Coronary artery (tissue), 2 donors: ENCODE measurements at regions not wholly inside any gene's neighbourhood (a gene's known extent, or its start where the extent isn't known, plus 50 kb on each side); places are given as distances from the start of the nearest gene placed in this dataset.

Experiments used
- DNase-seq: peaks from one replicate; pipeline ENCODE4 v3.0.0-alpha.2; 2017; ENCODE audit warnings: low spot score
- H3K27ac ChIP-seq, 2 donors: fragments of 200-600 bp; sonication (generic); one replicate each; pipeline ENCODE4 v1.5.1; 2016 to 2019
- H3K4me3 ChIP-seq: fragments of 200-600 bp; sonication (generic); 2 replicates; pipeline ENCODE4 v1.5.1; 2016; ENCODE audit warnings: mild to moderate bottlenecking, moderate library complexity
- TF ChIP-seq, protein P1 (sequence below): fragments of 200-600 bp; sonication (generic); IDR thresholded peaks from one replicate; pipeline ENCODE4 v1.5.1; 2019; ENCODE audit warnings: antibody characterized with exemption

DNA sequence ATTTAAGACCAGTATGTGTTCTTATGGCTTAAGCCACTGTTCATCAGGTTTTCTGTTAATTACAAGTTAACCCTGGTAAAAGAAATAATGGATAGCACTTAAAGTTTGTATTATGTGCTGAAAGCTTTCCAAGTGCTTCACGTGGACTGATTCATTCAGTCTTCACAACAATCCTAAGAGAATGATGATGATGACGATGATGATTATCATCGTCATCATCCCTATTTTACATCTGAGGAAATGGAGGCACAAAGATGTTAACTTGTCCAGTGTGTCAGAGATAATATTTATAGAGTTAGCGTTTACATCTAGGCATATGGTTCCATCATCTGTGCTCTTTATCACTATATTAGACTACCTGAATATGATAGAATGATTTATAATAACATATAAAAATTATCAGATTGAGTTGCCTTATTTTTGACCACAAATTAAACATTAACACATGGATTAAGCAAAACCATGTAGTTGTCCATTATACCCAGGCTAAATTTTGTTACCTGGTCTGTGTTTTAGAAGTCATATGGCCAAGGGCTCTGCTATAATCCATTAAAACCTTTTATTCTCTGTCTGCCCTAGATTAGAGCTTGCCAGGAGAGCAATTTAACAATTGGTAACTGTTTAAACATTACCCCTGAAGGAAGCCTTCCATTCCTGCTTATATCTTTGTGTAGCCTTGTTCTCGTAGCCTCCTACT, 102.3 kb upstream of the MAP3K1 start:
- no peak for DNase-seq
- H3K4me3 ChIP-seq: no peak overlapping the region
- no peak overlapping the region for H3K27ac ChIP-seq
- TF ChIP-seq, protein P1, sequence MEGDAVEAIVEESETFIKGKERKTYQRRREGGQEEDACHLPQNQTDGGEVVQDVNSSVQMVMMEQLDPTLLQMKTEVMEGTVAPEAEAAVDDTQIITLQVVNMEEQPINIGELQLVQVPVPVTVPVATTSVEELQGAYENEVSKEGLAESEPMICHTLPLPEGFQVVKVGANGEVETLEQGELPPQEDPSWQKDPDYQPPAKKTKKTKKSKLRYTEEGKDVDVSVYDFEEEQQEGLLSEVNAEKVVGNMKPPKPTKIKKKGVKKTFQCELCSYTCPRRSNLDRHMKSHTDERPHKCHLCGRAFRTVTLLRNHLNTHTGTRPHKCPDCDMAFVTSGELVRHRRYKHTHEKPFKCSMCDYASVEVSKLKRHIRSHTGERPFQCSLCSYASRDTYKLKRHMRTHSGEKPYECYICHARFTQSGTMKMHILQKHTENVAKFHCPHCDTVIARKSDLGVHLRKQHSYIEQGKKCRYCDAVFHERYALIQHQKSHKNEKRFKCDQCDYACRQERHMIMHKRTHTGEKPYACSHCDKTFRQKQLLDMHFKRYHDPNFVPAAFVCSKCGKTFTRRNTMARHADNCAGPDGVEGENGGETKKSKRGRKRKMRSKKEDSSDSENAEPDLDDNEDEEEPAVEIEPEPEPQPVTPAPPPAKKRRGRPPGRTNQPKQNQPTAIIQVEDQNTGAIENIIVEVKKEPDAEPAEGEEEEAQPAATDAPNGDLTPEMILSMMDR: no peak

DNA sequence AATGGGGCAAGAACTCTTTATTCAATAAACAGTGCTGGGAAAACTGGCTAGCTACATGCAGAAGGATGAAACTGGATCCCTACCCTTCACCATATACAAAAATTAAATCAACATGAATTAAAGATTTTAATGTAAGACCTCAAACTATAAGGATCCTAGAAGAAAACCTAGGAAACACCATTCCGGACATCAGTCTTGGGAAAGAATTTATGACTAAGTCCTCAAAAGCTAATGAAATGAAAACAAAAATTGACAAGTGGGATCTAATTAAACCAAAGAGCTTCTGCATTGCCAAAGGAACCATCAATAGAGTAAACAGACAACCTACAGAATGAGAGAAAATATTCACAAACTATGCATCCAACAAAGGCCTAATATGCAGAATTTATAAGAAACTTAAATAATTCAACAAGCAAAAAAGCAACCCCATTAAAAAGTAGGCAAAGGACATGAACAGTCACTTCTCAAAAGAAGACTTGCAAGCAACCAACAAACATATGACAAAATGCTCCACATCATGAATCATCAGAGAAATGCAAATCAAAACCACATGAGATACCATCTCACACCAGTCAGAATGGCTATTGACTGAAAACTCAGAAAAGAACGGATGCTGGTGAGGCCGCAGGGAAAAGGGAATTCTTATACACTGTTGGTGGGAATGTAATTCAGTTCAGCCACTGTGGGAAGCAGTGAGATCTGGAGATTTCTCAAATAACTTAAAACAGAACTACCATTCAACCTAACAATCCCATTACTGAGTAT, 104.3 kb upstream of the MAP3K1 start:
- DNase-seq: no peak
- TF ChIP-seq, protein P1: no peak
- Histone ChIP-seq H3K4me3 (no peak overlapping the region), H3K27ac (no peak overlapping the region)

DNA sequence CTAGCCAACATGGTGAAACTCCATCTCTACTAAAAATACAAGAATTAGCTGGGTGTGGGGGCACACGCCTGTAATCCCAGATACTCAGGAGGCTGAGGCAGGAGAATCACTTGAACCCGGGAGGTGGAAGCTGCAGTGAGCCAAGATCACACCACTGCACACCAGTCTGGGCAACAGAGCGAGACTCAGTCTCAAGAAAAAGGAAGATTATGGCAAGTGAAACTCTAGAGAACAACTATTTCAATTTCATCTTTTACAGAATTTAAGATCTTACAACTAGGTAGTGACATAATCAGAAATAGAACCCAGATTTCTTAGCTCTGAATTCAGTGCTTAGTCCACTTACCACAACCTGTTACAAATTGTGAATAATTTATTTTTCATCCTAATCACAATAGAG, 108.8 kb upstream of the MAP3K1 start:
- DNase-seq: no peak
- Histone ChIP-seq H3K4me3 (no peak overlapping the region), H3K27ac (no peak overlapping the region)
- TF ChIP-seq, protein P1: no peak

DNA sequence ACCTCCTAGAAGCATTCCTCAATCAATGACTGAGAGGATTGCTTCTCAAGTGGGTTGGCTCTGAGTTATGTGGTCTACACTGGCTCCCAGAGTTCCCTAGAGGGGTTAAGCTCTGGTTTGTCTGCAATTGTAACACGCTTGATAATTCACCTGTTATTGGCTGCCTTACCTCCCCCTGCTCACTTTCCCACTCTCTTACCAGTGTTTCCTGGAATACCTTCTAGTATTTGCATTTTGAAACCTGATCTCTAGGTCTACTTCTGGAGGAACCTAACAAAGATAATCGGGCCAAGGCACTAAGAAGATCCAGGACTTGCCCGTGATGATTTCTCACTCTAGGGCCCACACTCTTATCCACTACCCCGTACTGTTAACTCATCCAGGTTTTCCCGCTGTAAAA, 110.1 kb upstream of the MAP3K1 start:
- TF ChIP-seq, protein P1: no peak
- DNase-seq: no peak
- no peak overlapping the region for H3K4me3 ChIP-seq
- no peak overlapping the region for H3K27ac ChIP-seq

DNA sequence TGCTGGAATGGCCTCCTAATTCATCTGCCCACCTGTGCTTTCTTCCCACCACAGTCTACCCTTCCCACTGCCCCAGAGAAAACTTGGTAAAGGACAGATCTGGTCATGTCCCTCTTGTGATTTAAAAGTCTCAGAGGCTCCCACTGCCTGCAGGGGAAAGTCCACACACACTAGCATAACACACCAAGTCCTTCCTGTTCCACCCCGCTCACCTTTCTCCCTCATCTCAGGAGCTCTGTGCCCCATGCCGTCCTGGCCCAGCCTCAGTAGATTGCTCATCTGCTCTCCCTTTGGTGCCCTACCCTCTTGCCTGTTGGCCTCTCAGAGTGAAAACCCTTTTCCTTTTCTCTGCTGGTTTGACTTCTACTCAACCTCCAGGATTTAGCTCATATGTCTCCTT, 111.4 kb upstream of the MAP3K1 start:
- Histone ChIP-seq H3K27ac (no peak overlapping the region), H3K4me3 (no peak overlapping the region)
- TF ChIP-seq, protein P1: no peak
- DNase-seq: no peak

DNA sequence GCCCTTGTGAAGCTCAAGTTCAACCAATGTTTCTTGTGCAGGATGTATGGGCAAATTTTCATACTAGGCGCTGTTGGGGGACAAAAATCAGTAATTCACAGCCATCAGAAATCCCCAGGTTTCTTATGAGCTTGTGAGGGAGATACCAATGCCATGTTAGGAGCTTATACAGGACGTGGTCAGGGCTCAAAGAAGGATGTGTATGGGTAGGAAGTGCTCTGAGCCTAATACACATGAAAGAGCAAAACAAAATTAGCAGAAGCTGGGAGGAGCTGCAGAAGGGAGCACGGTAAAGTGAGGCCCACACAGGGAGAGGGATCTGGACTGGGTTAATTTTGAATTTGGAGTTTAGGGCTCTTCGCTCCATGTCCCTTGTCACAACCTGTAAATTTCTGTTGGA, 114.6 kb upstream of the MAP3K1 start:
- no peak overlapping the region for H3K27ac ChIP-seq
- H3K4me3 ChIP-seq: no peak overlapping the region
- TF ChIP-seq, protein P1: no peak
- no peak for DNase-seq

DNA sequence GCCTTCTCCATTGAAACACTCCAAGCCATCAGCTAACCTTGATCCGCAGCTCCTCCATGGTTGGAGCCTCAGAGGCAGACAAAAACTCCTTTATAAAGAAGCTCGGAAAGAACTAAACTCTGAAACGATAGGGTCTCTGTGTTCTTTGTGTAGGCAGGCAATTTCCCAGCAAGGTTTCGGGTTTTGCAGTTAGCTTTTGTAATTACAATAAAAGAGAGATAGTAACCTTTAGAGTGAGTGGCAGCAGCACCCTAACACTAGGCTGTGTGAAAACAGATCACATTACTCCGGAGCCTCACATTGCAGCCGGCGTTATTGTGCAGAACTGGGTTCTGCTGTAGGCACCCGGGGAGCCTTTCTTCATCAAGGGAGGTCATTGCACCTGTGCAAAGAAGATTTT, 115.8 kb upstream of the MAP3K1 start:
- no peak for DNase-seq
- Histone ChIP-seq H3K27ac (no peak overlapping the region), H3K4me3 (no peak overlapping the region)
- TF ChIP-seq, protein P1: no peak
